T-helper 2 cell treated with Interferon-gamma antibody and Interleukin-4, amounts not matched to agents 100 ng/mL and 5 ng/mL, for 36 hours (primary cell): ENCODE measurements at regions not wholly inside any gene's neighbourhood (a gene's known extent, or its start where the extent isn't known, plus 50 kb on each side); places are given as distances from the start of the nearest gene placed in this dataset.

Experiments
- intact Hi-C: fragments of 100-400 bp; cut with micrococcal nuclease; formaldehyde crosslinking; loops from one replicate; pipeline ENCODE4 v1.15.1; 2023

GRCh38 chr10:78383378-78384048, 349.9 kb downstream of the RPS24 start:
- intact Hi-C loops, result no loop called here

- intact Hi-C loops, result no loop called here
These were observed 350.4 kb downstream of the RPS24 start for GRCh38 chr10:78384049-78384431.

GRCh38 chr10:78385599-78385998, 351.9 kb downstream of the RPS24 start:
- intact Hi-C loops, result no loop called here

- intact Hi-C loops, result no loop called here
These were observed 352.8 kb downstream of the RPS24 start for GRCh38 chr10:78386509-78386908.

- intact Hi-C loops, result no loop called here
These were observed 354.8 kb downstream of the RPS24 start for GRCh38 chr10:78388331-78389050.

GRCh38 chr10:78389419-78389818, 355.8 kb downstream of the RPS24 start:
- intact Hi-C loops, result no loop called here

GRCh38 chr10:78390051-78390450, 356.4 kb downstream of the RPS24 start:
- intact Hi-C loops, result no loop called here

- intact Hi-C loops, result no loop called here
These were observed 357.2 kb downstream of the RPS24 start for GRCh38 chr10:78390817-78391216.

- intact Hi-C loops, result no loop called here
These were observed 357.9 kb downstream of the RPS24 start for GRCh38 chr10:78391585-78391984.

- intact Hi-C loops, result no loop called here
These were observed 358.5 kb downstream of the RPS24 start for GRCh38 chr10:78392197-78392596.

GRCh38 chr10:78393094-78393493, 359.4 kb downstream of the RPS24 start:
- intact Hi-C loops, result no loop called here

- intact Hi-C loops, result no loop called here
These were observed 360.4 kb downstream of the RPS24 start for GRCh38 chr10:78394047-78394446.

GRCh38 chr10:78395162-78395561, 361.5 kb downstream of the RPS24 start:
- intact Hi-C loops, result no loop called here

GRCh38 chr10:78396754-78397153, 363.1 kb downstream of the RPS24 start:
- intact Hi-C loops, result no loop called here

GRCh38 chr10:78397786-78398185, 364.1 kb downstream of the RPS24 start:
- intact Hi-C loops, result no loop called here

- intact Hi-C loops, result no loop called here
These were observed 364.7 kb downstream of the RPS24 start for GRCh38 chr10:78398382-78398781.

- intact Hi-C loops, result no loop called here
These were observed 368.1 kb downstream of the RPS24 start for GRCh38 chr10:78401624-78402367.

GRCh38 chr10:78402591-78402990, 368.9 kb downstream of the RPS24 start:
- intact Hi-C loops, result no loop called here

GRCh38 chr10:78403781-78404180, 370.1 kb downstream of the RPS24 start:
- intact Hi-C loops, result no loop called here

- intact Hi-C loops, result no loop called here
These were observed 370.6 kb downstream of the RPS24 start for GRCh38 chr10:78404296-78404695.

- intact Hi-C loops, result no loop called here
These were observed 371.6 kb downstream of the RPS24 start for GRCh38 chr10:78405231-78405630.

GRCh38 chr10:78405736-78406135, 372.1 kb downstream of the RPS24 start:
- intact Hi-C loops, result no loop called here
